Endodermal cell (in vitro differentiated cells): ENCODE measurements at regions not wholly inside any gene's neighbourhood (a gene's known extent, or its start where the extent isn't known, plus 50 kb on each side); places are given as distances from the start of the nearest gene placed in this dataset.

ENCODE experiments used
- DNase-seq: peaks from one replicate; pipeline ENCODE4 v3.0.0-alpha.2; 2017
- H3K27ac ChIP-seq: 2 replicates; pipeline ENCODE4 v1.5.1; 2013; ENCODE audit warnings: mild to moderate bottlenecking, low read depth, low read length, moderate library complexity
- H3K27me3 ChIP-seq: 2 replicates; pipeline ENCODE4 v1.6.1; 2013; ENCODE audit warnings: mild to moderate bottlenecking, low read length, moderate library complexity; ENCODE audit not compliant: insufficient read depth, control insufficient read depth, poor library complexity, severe bottlenecking
- H3K36me3 ChIP-seq: 2 replicates; pipeline ENCODE4 v1.7.0; 2013; ENCODE audit warnings: mild to moderate bottlenecking, low read length, moderate library complexity; ENCODE audit not compliant: control insufficient read depth, insufficient read depth
- H3K4me1 ChIP-seq: one replicate; pipeline ENCODE4 v1.7.0; 2013; ENCODE audit warnings: low read length; ENCODE audit not compliant: control insufficient read depth, insufficient read depth
- H3K4me3 ChIP-seq: 2 replicates; pipeline ENCODE4 v1.5.1; 2013; ENCODE audit warnings: mild to moderate bottlenecking, low read length, moderate library complexity
- H3K9ac ChIP-seq: 2 replicates; pipeline ENCODE4 v1.6.1; 2013; ENCODE audit warnings: mild to moderate bottlenecking, low read length, moderate library complexity; ENCODE audit not compliant: poor library complexity, severe bottlenecking; ENCODE audit errors: extremely low read depth
- H3K9me3 ChIP-seq: 2 replicates; pipeline ENCODE4 v1.6.1; 2013; ENCODE audit warnings: mild to moderate bottlenecking, low read length, moderate library complexity; ENCODE audit not compliant: control insufficient read depth
- H3K27ac Mint-ChIP-seq: 2 replicates; pipeline ENCODE4 v1.8.0; 2020; ENCODE audit warnings: mixed read lengths
- H3K27me3 Mint-ChIP-seq: 2 replicates; pipeline ENCODE4 v1.8.0; 2021; ENCODE audit warnings: mild to moderate bottlenecking, mixed read lengths; ENCODE audit not compliant: insufficient read depth
- H3K36me3 Mint-ChIP-seq: 2 replicates; pipeline ENCODE4 v1.8.0; 2020; ENCODE audit warnings: low read depth, mixed read lengths
- H3K4me1 Mint-ChIP-seq: 2 replicates; pipeline ENCODE4 v1.8.0; 2020; ENCODE audit warnings: mixed read lengths
- H3K4me3 Mint-ChIP-seq: 2 replicates; pipeline ENCODE4 v1.8.0; 2020; ENCODE audit warnings: mild to moderate bottlenecking, moderate library complexity, mixed read lengths
- H3K9me3 Mint-ChIP-seq: 2 replicates; pipeline ENCODE4 v1.8.0; 2020; ENCODE audit warnings: mild to moderate bottlenecking, mixed read lengths
- CTCF ChIP-seq: fragments of 200-600 bp; sonication (generic); conservative IDR thresholded peaks from 2 replicates; pipeline ENCODE4 v1.5.0; 2021; ENCODE audit warnings: antibody characterized with exemption, mild to moderate bottlenecking
- WGBS, 2 experiments: methylation state at CpG; one replicate each; pipeline versions ENCODE4 v1.1.5 to v1.1.7; 2013; ENCODE audit warnings: missing lambda C conversion rate in 2 of 2, mixed read lengths in 1 of 2; ENCODE audit not compliant: insufficient coverage in 1 of 2, insufficient read length in 1 of 2; 5-methylcytosine and 5-hydroxymethylcytosine counted together

- Mint-ChIP-seq H3K9me3 (no peaks in the 10 kb centered on the region), H3K4me3 (no peak overlapping the region), H3K36me3 (no peaks in the 10 kb centered on the region), H3K4me1 (no peaks in the 10 kb centered on the region), H3K27me3 (no peaks in the 10 kb centered on the region), H3K27ac (no peak overlapping the region)
- no peak overlapping the region for H3K9ac ChIP-seq
- TF ChIP-seq CTCF = no peak
- no peak for DNase-seq
- 92 to 94% methylated on average over 3 to 16 of the region's 16 CpGs for WGBS, 2 experiments
- no peak overlapping the region for H3K4me3 ChIP-seq
- no peak overlapping the region for H3K27ac ChIP-seq
- H3K27me3 ChIP-seq = no peaks in the 10 kb centered on the region
- no peaks in the 10 kb centered on the region for H3K9me3 ChIP-seq
- H3K36me3 ChIP-seq = no peaks in the 10 kb centered on the region
- H3K4me1 ChIP-seq = no peaks in the 10 kb centered on the region
Observed at GRCh38 chr22:48541401-48542098, 1286.1 kb downstream of the BRD1 start.

- H3K27me3 ChIP-seq = no peaks in the 10 kb centered on the region
- TF ChIP-seq CTCF = no peak
- DNase-seq = no peak
- 96% methylated on average over 11 to 12 of the region's 12 CpGs for WGBS, 2 experiments
- Mint-ChIP-seq H3K9me3 (no peaks in the 10 kb centered on the region), H3K27me3 (no peaks in the 10 kb centered on the region), H3K4me3 (no peak overlapping the region), H3K4me1 (no peaks in the 10 kb centered on the region), H3K36me3 (no peaks in the 10 kb centered on the region), H3K27ac (no peak overlapping the region)
- no peaks in the 10 kb centered on the region for H3K9me3 ChIP-seq
- no peak overlapping the region for H3K4me3 ChIP-seq
- H3K27ac ChIP-seq = no peak overlapping the region
- H3K4me1 ChIP-seq = no peaks in the 10 kb centered on the region
- H3K36me3 ChIP-seq = peaks cover 7% of the 10 kb centered on the region
- no peak overlapping the region for H3K9ac ChIP-seq
Observed at GRCh38 chr22:48539261-48539660, 1288.4 kb downstream of the BRD1 start.

- H3K36me3 ChIP-seq = peaks cover 7% of the 10 kb centered on the region
- H3K9ac ChIP-seq = no peak overlapping the region
- DNase-seq = no peak
- H3K9me3 Mint-ChIP-seq = no peaks in the 10 kb centered on the region
- TF ChIP-seq CTCF = no peak
- no peaks in the 10 kb centered on the region for H3K36me3 Mint-ChIP-seq
- H3K27me3 Mint-ChIP-seq = no peaks in the 10 kb centered on the region
- H3K4me1 Mint-ChIP-seq = no peaks in the 10 kb centered on the region
- H3K27ac ChIP-seq = no peak overlapping the region
- no peaks in the 10 kb centered on the region for H3K4me1 ChIP-seq
- H3K27ac Mint-ChIP-seq = no peak overlapping the region
- H3K27me3 ChIP-seq = no peaks in the 10 kb centered on the region
- 89 to 93% methylated on average over 13 to 18 of the region's 18 CpGs for WGBS, 2 experiments
- no peaks in the 10 kb centered on the region for H3K9me3 ChIP-seq
- no peak overlapping the region for H3K4me3 Mint-ChIP-seq
- H3K4me3 ChIP-seq = no peak overlapping the region
Observed at GRCh38 chr22:48538291-48538820, 1289.3 kb downstream of the BRD1 start.
